HG03521 (cell line): ENCODE measurements at regions not wholly inside any gene's neighbourhood (a gene's known extent, or its start where the extent isn't known, plus 50 kb on each side); places are given as distances from the start of the nearest gene placed in this dataset.
"Not testable (repeated sequence)": the region's sequence is repeated elsewhere in the genome, so short reads cannot be mapped to it uniquely, and the experiment has no call there.

Source experiments
- ATAC-seq: cut with Tn5 transposase; IDR thresholded peaks from one replicate; pipeline ENCODE4 v1.9.1; 2021; ENCODE audit warnings: mild to moderate bottlenecking, moderate library complexity; ENCODE audit not compliant: unreplicated experiment

DNA sequence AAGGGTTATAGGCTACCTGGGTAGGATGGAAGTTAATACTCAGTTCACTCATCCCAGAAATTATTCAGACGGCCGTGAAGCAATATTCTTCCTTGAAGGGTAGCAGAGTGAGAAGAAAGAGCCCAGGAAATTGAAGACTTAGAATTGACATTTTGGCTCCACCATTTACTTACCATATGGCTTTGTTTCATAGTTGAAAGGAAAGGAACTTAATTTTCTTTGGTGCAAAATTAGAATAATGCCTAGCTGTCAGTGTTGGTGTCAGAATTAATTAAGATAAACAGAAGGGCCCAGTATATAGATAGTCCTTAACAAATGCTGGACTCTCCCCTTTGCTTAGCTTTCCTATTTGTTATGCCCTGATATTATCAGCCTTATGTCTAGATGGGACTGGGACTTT is 263.2 kb downstream of the KCNJ3 start:
- ATAC-seq: no peak

DNA sequence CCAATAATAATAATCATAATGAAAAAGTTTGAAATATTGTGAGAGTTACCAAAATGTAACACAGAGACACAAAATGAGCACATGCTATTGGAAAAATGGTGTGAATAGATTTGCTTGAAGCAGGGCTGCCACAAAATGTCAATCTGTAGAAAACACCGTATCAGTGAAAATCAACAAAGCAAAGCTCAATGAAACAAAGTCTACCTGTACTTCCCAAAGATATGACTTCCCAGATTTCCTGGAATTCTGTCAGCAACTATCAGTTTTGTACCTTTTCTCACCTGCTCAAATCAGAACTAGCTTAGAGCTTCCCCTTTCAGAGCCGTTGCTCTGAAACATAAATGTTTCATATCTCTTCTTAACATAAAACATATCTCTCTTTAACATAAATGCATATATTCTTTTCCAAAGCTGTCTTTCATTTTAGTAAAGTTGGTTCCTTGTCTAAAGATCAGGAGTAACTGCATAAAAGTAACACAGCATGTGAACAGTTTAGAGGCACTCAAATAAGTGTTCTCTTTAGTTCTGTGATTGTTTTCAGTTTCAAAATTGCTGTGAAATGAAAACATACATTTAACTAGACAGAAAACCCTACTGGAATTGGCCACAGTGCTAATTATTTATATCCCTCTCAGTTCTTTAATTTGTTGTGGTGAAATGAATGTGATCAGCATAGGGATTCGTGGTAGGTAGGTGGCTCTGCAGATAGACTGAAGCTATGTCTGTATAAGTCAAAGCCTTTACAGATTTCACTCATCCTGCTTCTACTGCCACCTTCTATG is 262.5 kb downstream of the KCNJ3 start:
- ATAC-seq: peak; percentile 61

DNA sequence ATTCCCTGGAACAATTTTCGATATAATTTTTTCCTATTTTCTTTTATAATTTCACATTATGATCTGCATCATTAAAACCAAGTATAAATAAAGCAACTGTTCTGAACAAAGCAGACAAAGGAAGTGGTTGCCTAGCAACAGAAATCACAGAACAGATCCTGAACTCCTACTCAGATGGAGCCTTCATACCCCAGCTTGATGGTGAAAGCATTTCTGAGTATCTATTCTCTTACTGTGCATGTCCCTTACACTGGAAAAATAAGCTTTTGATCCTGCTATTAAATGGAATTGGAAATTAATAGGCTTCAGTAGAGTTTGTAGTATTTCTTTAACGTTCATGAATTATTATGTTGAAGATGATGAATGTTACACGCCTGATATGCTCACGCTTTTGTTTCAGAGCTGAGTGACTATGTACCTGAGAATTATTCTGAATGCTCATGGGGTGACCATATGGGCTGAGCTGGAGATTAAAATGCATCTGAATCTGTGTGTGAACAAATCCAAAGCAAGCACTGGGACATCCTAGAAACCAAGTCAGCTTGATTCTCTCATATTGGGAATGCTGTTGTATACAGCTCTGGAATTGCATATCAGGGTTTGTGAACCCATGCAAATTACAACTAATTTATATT is 254.0 kb downstream of the KCNJ3 start:
- no peak for ATAC-seq

DNA sequence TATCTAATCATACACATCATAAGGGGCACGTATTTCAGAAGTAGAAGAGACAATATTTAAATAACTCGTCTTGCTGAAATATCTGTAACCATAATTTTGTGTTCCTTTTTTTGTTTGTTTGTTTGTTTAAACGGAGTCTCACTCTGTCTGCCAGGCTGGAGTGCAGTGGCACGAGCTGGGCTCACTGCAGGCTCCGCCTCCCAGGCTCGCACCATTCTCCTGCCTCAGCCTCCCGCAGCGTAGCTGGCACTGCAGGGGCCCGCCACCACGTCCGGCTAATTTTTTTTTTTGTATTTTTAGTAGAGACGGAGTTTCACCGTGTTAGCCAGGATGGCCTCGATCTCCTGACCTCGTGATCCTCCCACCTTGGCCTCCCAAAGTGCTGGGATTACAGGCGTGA is 248.9 kb downstream of the KCNJ3 start:
- not testable (repeated sequence) for ATAC-seq

DNA sequence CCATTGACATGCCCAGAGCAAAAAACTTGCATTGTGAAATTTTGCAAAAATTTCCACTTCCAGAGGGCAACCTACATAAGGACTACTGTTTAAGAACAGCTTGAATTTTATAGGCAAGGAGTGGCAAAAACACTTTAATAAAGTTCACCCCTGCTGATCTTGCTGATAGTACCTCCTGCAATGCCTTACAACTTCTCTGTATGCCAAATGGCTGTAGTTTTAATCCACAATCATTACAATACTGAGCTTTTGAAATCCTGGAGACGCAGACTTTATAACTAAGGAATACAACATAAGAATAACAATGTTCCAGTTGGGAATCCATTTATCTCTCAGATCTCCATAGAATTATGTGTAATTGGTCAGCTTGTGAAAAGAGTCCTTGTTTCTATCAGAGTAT is 247.5 kb downstream of the KCNJ3 start:
- ATAC-seq: no peak

DNA sequence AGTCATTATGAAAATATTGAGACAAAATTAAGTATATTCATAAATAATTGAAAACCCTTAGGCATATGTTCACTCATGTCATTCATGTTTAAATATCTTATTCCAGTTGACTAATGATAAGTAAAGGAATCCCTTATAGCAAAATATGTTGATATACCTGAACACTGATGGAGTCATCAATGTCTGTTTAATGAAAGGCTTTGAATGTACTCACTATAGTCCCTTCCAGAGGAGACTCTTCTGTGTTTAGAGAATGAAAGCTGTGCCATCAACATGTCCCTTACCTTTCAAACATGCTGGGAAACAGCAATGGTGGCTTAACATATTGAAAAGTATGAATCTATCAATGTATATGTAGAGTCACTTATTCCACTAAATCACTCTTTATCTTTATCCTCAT is 242.9 kb downstream of the KCNJ3 start:
- ATAC-seq: no peak

DNA sequence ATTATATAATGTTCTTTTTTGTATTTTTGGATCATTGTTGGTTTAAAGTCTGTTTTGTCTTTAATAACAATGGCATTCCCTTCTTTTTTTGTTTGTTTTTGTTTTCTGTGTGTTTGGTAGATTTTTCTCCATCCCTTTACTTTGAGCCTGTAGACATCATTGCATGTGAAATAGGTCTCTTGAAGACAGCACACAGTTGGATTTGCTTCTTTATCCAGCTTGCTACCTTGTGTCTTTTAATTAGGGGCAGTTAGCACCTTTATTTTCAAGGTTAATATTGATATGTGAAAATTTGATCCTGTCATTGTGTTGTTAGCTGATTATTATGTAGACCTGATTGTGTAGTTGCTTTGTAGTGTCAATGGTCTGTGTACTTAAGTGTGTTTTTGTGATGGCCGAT is 235.7 kb downstream of the KCNJ3 start:
- no peak for ATAC-seq

DNA sequence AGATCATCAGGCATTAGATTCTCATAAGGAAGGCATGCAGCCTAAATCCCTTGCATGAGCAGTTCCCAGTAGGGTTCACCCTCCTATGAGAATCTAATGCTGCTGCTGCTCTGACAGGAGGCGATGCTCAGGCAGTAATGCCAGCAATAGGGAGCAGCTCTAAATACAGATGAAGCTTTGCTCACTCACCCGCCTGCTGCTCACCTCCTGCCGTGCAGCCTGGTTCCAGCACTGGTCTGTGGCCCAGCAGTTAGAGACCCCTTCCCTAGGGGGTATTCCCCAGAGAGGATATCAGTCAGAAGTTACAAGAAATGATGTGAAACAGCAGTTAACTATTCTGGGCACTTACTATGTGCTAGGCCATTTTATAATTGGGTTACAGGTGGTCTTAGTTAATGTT is 226.0 kb downstream of the KCNJ3 start:
- ATAC-seq: no peak

DNA sequence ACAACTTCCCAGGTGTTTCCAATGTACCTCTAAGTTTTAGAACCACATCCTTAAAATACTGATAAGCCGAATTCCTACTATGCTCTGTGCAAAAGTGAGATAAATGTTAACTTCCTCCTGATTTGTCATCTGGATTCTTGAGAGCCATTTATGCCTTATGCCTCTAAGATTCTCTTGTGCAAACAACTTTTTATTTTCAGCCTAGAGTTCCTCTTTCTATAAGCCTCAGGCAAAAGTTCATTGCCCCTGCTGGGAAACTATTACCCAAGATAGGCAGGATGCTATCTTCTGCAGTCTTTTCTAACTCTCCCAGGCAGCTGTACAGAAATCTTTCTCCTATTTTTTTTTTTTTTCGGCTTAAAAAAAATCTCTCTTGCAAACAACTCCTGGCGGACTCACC is 216.1 kb downstream of the KCNJ3 start:
- ATAC-seq: no peak

DNA sequence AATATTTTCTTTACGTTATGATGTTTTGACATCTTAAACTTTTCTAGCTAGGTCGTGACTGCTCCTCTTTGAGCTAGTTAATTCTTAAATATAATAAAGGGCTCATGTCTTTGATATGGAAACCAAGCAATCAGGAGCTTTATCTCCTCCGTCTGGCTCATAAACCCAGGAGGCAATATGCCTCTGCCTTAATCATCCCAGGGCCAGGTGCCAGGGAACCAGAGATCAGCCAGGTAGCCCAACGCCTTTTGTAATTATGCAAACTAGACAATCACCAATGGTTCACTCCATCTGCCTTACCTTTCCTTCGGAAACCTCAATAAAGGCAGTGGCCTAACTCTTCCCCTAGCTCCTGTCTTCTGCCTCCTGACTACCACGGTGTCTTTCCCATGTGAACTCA is 213.7 kb downstream of the KCNJ3 start:
- no peak for ATAC-seq

DNA sequence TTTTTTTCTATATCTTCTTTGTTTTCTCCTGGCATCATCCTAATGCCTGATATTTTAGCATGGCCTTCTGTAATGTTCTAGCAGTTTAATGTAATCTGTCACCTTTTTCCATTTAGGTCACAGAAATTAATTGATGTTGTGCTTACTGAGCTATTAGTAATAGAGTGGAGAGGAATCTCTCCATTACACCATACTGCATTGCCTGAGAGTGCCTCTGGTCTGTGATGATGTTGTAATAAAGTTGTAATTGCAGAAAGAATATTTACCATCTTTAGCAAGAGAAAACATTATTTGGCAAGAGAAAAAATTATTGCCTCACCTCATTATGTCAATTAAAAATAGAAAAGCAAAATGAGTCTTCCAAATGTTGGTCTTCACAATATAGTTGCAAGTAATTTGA is 213.2 kb downstream of the KCNJ3 start:
- ATAC-seq: no peak

DNA sequence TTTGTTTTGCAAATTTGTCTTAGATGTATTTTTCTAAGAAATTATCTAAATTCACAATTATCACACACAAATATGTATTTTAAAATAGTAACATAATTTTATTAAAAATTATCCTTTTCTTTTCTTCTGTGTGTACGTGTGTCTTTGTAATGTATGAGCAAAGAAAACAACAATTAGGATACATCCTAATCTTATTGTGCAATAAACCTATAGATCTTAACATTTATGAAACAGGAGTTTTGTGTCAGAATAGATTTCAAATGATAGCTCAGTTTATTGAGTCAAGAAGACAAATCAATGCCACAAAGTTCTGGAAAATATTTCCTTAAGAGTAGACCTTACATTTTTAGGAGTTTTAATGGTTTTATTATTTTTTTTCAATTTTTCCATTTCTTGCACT is 212.2 kb downstream of the KCNJ3 start:
- no peak for ATAC-seq

DNA sequence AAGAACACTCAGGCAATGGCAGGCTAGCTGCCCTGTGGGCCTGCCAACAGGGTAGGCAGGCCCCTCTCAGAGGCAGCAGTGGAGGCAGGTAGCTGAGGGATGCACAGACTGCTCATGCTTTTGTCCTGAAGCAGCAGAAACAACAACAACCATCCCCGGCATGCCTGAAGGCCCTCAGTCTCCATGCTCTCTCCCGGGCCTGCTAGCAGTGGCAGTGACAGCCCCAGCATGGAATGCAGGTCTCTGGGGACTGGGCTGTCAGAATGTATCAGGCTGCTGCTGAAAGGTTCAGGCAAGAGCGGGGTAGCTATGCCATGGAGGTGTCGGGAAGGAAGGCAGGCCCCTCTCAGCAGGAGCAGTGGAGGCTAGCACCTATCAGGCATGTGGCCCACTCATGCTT is 209.8 kb downstream of the KCNJ3 start:
- no peak for ATAC-seq
